ENCODE measurements at regions not wholly inside any gene's neighbourhood (a gene's known extent, or its start where the extent isn't known, plus 50 kb on each side); places are given as distances from the start of the nearest gene placed in this dataset.
"Not testable (repeated sequence)": the region's sequence is repeated elsewhere in the genome, so short reads cannot be mapped to it uniquely, and the experiment has no call there.

GRCh38 chr17:55909776-55910175 is 158.9 kb downstream of the PCTP start:
- no peak for DNase-seq (ENCODE audit: low spot score)

GRCh38 chr17:55911186-55911585 is 160.3 kb downstream of the PCTP start:
- no peak for DNase-seq (ENCODE audit: low spot score)

GRCh38 chr17:55925440-55925839 is 174.6 kb downstream of the PCTP start:
- DNase-seq (ENCODE audit: low spot score): no peak

GRCh38 chr17:55926276-55926990 is 175.6 kb downstream of the PCTP start:
- DNase-seq (ENCODE audit: low spot score): no peak

- no peak for DNase-seq (ENCODE audit: low spot score)
Observed at GRCh38 chr17:55930291-55930809, 179.5 kb downstream of the PCTP start.

GRCh38 chr17:55931446-55931845 is 180.6 kb downstream of the PCTP start:
- DNase-seq (ENCODE audit: low spot score): no peak

- no peak for DNase-seq (ENCODE audit: low spot score)
Observed at GRCh38 chr17:55932973-55933372, 182.1 kb downstream of the PCTP start.

GRCh38 chr17:55939181-55939810 is 188.4 kb downstream of the PCTP start:
- not testable (repeated sequence) for DNase-seq (ENCODE audit: low spot score)

- DNase-seq (ENCODE audit: low spot score): no peak
Observed at GRCh38 chr17:55959756-55960155, 193.5 kb upstream of the ANKFN1 start.

GRCh38 chr17:55961386-55961785 is 191.9 kb upstream of the ANKFN1 start:
- DNase-seq (ENCODE audit: low spot score): no peak

GRCh38 chr17:55962951-55963401 is 190.3 kb upstream of the ANKFN1 start:
- DNase-seq (ENCODE audit: low spot score): peak; percentile 19

- no peak for DNase-seq (ENCODE audit: low spot score)
Observed at GRCh38 chr17:55964191-55964590, 189.1 kb upstream of the ANKFN1 start.

GRCh38 chr17:55965051-55965450 is 188.2 kb upstream of the ANKFN1 start:
- DNase-seq (ENCODE audit: low spot score): no peak

- no peak for DNase-seq (ENCODE audit: low spot score)
Observed at GRCh38 chr17:55969562-55970324, 183.5 kb upstream of the ANKFN1 start.

GRCh38 chr17:55978578-55978977 is 174.7 kb upstream of the ANKFN1 start:
- DNase-seq (ENCODE audit: low spot score): no peak

GRCh38 chr17:55983096-55983495 is 170.2 kb upstream of the ANKFN1 start:
- no peak for DNase-seq (ENCODE audit: low spot score)

GRCh38 chr17:55986817-55987216 is 166.5 kb upstream of the ANKFN1 start:
- no peak for DNase-seq (ENCODE audit: low spot score)

- DNase-seq (ENCODE audit: low spot score): no peak
Observed at GRCh38 chr17:55988861-55989260, 164.4 kb upstream of the ANKFN1 start.

GRCh38 chr17:55990332-55991006 is 162.8 kb upstream of the ANKFN1 start:
- no peak for DNase-seq (ENCODE audit: low spot score)

- no peak for DNase-seq (ENCODE audit: low spot score)
Observed at GRCh38 chr17:55996826-55997225, 156.4 kb upstream of the ANKFN1 start.

GRCh38 chr17:56000411-56000810 is 152.9 kb upstream of the ANKFN1 start:
- no peak for DNase-seq (ENCODE audit: low spot score)

- DNase-seq (ENCODE audit: low spot score): not testable (repeated sequence)
Observed at GRCh38 chr17:56002656-56003055, 150.6 kb upstream of the ANKFN1 start.
